Caco-2 (cell line): ENCODE measurements at regions not wholly inside any gene's neighbourhood (a gene's known extent, or its start where the extent isn't known, plus 50 kb on each side); places are given as distances from the start of the nearest gene placed in this dataset.

ENCODE experiments used
- BruUV-seq: library from RNA; stranded (reverse); fragments of 400-500 nt; replicated peaks from 2 replicates; lab custom pipeline; 2021; lab: Mats Ljungman, UMichigan
- CTCF ChIA-PET: fragments of 300-600 bp; sonication (Branson Sonifier 250); formaldehyde crosslinking; loops from one replicate; lab custom pipeline; 2022; ENCODE audit warnings: antibody characterized with exemption; lab: Charles Lee
- POLR2A ChIA-PET: fragments of 300-600 bp; sonication (Branson Sonifier 250); formaldehyde crosslinking; loops from one replicate; lab custom pipeline; 2022; ENCODE audit warnings: antibody characterized with exemption; lab: Charles Lee
- DNase-seq, 2 experiments: peaks; one replicate each; pipeline versions ENCODE4 v3.0.0 to v3.0.0-alpha.2; 2020 to 2022
- H3K27me3 ChIP-seq: replicated peaks from 2 replicates; pipeline ENCODE4 v1.6.0; 2011; ENCODE audit warnings: low read length; ENCODE audit not compliant: control insufficient read depth, insufficient read depth
- H3K36me3 ChIP-seq: 2 replicates; pipeline ENCODE4 v1.5.1; 2011; ENCODE audit warnings: low read length; ENCODE audit not compliant: control insufficient read depth, insufficient read depth
- H3K4me1 ChIP-seq: fragments of 250-450 bp; sonication (Bioruptor Pico); 2 replicates; pipeline ENCODE4 v1.5.1; 2020; ENCODE audit warnings: mild to moderate bottlenecking
- H3K4me3 ChIP-seq: 2 replicates; pipeline ENCODE4 v1.5.1; 2011; ENCODE audit warnings: low read depth, mild to moderate bottlenecking, control low read depth, low read length
- H3K9me3 ChIP-seq: fragments of 250-450 bp; sonication (Bioruptor Pico); 2 replicates; pipeline ENCODE4 v1.5.1; 2020; ENCODE audit warnings: mild to moderate bottlenecking, moderate library complexity
- H3K27ac Mint-ChIP-seq: one replicate; pipeline ENCODE4 v1.8.0; 2022; ENCODE audit warnings: mixed read lengths; ENCODE audit not compliant: unreplicated experiment
- H3K27me3 Mint-ChIP-seq: one replicate; pipeline ENCODE4 v1.8.0; 2022; ENCODE audit warnings: mixed read lengths; ENCODE audit not compliant: insufficient read depth, unreplicated experiment
- H3K36me3 Mint-ChIP-seq: one replicate; pipeline ENCODE4 v1.8.0; 2022; ENCODE audit warnings: mild to moderate bottlenecking, mixed read lengths; ENCODE audit not compliant: insufficient read depth, unreplicated experiment
- H3K4me1 Mint-ChIP-seq: one replicate; pipeline ENCODE4 v1.8.0; 2022; ENCODE audit warnings: low read depth, mixed read lengths; ENCODE audit not compliant: unreplicated experiment
- H3K4me3 Mint-ChIP-seq: one replicate; pipeline ENCODE4 v1.8.0; 2022; ENCODE audit warnings: mild to moderate bottlenecking, moderate library complexity, mixed read lengths; ENCODE audit not compliant: unreplicated experiment
- H3K9me3 Mint-ChIP-seq: one replicate; pipeline ENCODE4 v1.8.0; 2022; ENCODE audit warnings: mixed read lengths; ENCODE audit not compliant: unreplicated experiment
- CTCF ChIP-seq, 2 experiments: fragments of 200-600 bp in 1 of 2; IDR thresholded peaks; 1 replicate in 1 of 2; 2 replicates in 1 of 2; pipeline versions ENCODE4 v1.5.1 to v1.8.0; 2011 to 2022; ENCODE audit warnings: antibody characterized with exemption in 1 of 2, control low read depth in 1 of 2, inconsistent platforms in 1 of 2, low read depth in 1 of 2, low read length in 1 of 2, mild to moderate bottlenecking in 1 of 2, moderate library complexity in 1 of 2; ENCODE audit not compliant: insufficient read depth in 1 of 2, severe bottlenecking in 1 of 2, unreplicated experiment in 1 of 2
- intact Hi-C: fragments of 100-400 bp; cut with micrococcal nuclease; formaldehyde crosslinking; loops from one replicate; pipeline ENCODE4 v1.10.0; 2022; ENCODE audit not compliant: unreplicated experiment

- DNase-seq = no peak
- Histone ChIP-seq H3K4me3 (no peak overlapping the region), H3K9me3 (peaks cover 32% of the 10 kb centered on the region), H3K4me1 (no peaks in the 10 kb centered on the region), H3K36me3 (no peaks in the 10 kb centered on the region), H3K27me3 (no peaks in the 10 kb centered on the region)
- CTCF ChIA-PET = no interaction called here
- Mint-ChIP-seq H3K4me3 (no peak overlapping the region), H3K9me3 (peaks cover 7% of the 10 kb centered on the region), H3K36me3 (no peaks in the 10 kb centered on the region), H3K4me1 (no peaks in the 10 kb centered on the region), H3K27me3 (peaks cover 2% of the 10 kb centered on the region), H3K27ac (no peak overlapping the region)
- no peak for TF ChIP-seq CTCF (IDR thresholded peaks at IDR 0.05; ENCODE audit: insufficient read depth in 1 of 2, low read depth in 1 of 2, low read length in 1 of 2, severe bottlenecking in 1 of 2, unreplicated experiment in 1 of 2)
- POLR2A ChIA-PET = no interaction called here
- BruUV-seq = no TSS peak
- intact Hi-C loops = no loop called here
Measured at GRCh38 chr16:88288303-88288702, 94.5 kb upstream of the ZNF469 start.

DNA sequence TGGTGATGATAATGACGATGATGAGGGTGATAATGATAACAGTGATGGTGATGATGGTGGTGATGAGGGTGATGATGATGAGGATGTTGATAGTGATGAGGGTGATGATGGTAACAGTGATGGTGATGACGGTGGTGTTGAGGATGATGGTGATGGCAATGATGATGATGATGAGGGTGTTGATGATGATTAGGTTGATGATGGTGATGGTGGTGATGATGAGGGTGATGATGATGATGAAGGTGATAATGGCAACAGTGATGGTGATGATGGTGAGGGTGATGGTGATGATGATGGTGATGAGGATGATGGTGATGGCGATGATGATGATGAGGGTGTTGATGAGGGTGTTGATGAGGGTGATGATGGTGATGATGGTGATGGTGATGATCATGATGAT lies 93.8 kb upstream of the ZNF469 start:
- CTCF ChIA-PET = no interaction called here
- peaks cover 7% of the 10 kb centered on the region for H3K9me3 Mint-ChIP-seq
- peaks cover 2% of the 10 kb centered on the region for H3K27me3 Mint-ChIP-seq
- H3K36me3 ChIP-seq = no peaks in the 10 kb centered on the region
- POLR2A ChIA-PET = no interaction called here
- H3K9me3 ChIP-seq = peaks cover 32% of the 10 kb centered on the region
- H3K36me3 Mint-ChIP-seq = no peaks in the 10 kb centered on the region
- DNase-seq = no peak
- no peak overlapping the region for H3K4me3 Mint-ChIP-seq
- no peak overlapping the region for H3K27ac Mint-ChIP-seq
- no peaks in the 10 kb centered on the region for H3K4me1 ChIP-seq
- intact Hi-C loops = no loop called here
- no TSS peak for BruUV-seq
- no peak overlapping the region for H3K4me3 ChIP-seq
- H3K4me1 Mint-ChIP-seq = no peaks in the 10 kb centered on the region
- no peaks in the 10 kb centered on the region for H3K27me3 ChIP-seq
- TF ChIP-seq CTCF (IDR thresholded peaks at IDR 0.05; ENCODE audit: insufficient read depth in 1 of 2, low read depth in 1 of 2, low read length in 1 of 2, severe bottlenecking in 1 of 2, unreplicated experiment in 1 of 2) = no peak

GRCh38 chr16:88289561-88289960 lies 93.2 kb upstream of the ZNF469 start:
- H3K4me1 Mint-ChIP-seq = no peaks in the 10 kb centered on the region
- DNase-seq = no peak
- peaks cover 2% of the 10 kb centered on the region for H3K27me3 Mint-ChIP-seq
- Histone ChIP-seq H3K36me3 (no peaks in the 10 kb centered on the region), H3K4me3 (no peak overlapping the region), H3K27me3 (no peaks in the 10 kb centered on the region), H3K9me3 (peaks cover 32% of the 10 kb centered on the region), H3K4me1 (no peaks in the 10 kb centered on the region)
- POLR2A ChIA-PET = no interaction called here
- H3K4me3 Mint-ChIP-seq = no peak overlapping the region
- peaks cover 7% of the 10 kb centered on the region for H3K9me3 Mint-ChIP-seq
- CTCF ChIA-PET = no interaction called here
- no peak for TF ChIP-seq CTCF (IDR thresholded peaks at IDR 0.05; ENCODE audit: insufficient read depth in 1 of 2, low read depth in 1 of 2, low read length in 1 of 2, severe bottlenecking in 1 of 2, unreplicated experiment in 1 of 2)
- H3K36me3 Mint-ChIP-seq = no peaks in the 10 kb centered on the region
- BruUV-seq = no TSS peak
- H3K27ac Mint-ChIP-seq = no peak overlapping the region
- intact Hi-C loops = no loop called here
